ENCODE measurements at regions not wholly inside any gene's neighbourhood (a gene's known extent, or its start where the extent isn't known, plus 50 kb on each side); places are given as distances from the start of the nearest gene placed in this dataset.

DNA sequence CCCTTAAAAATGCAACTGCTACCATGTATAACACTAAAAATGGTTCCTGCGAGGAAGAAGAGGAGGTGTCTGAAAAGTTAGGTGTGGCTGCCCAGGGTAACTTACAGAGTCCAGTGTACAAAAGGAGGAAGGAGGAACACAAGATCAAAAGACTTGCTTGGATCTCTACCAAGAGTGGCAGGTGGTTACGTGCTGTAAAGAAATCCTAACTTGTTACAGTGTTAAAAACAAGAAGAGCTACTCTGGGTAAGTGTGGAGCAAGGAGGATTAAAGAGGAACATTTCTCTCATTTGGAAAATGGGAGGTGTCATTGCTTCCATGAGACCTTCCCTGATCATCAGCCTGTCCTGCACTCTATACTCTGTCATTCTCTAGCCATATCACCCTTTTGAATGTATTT, 242.0 kb downstream of the PTTG2 start:
- Histone ChIP-seq H3K27ac (replicated peaks) (no peak overlapping the region), H3K27me3 (ENCODE audit: insufficient read depth, poor library complexity, severe bottlenecking) (no peaks in the 10 kb centered on the region), H3K4me3 (replicated peaks; ENCODE audit: insufficient read depth, low read length) (no peak overlapping the region)
- no peak for DNase-seq (ENCODE audit: low read depth in 1 of 2, low spot score in 1 of 2)
- TF ChIP-seq SPI1 (IDR thresholded peaks at IDR 0.05; ENCODE audit: borderline replicate concordance, low read depth) (no peak), POLR2AphosphoS5 (IDR thresholded peaks at IDR 0.05; ENCODE audit: low read depth) (no peak), GABPA (IDR thresholded peaks at IDR 0.05; ENCODE audit: low read depth) (no peak)

DNA sequence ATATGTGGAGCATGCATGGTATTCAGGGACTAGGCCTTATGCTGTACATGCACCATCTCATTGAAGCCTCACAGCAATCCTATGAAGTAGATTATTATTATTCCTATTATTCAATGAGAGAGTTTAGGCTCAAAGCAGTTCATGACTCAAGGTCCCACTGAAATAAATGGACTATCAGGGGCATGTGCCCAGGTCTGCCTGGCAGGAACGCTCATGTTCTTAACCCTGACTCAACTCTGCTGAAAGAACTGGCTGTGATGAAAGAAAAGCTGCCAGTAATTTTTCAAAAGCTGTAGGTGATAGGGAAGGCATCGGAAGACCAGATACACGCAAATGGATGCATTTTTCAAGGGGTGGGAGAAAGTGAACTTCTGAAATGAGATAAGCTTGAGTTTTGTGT, 243.4 kb downstream of the PTTG2 start:
- H3K27me3 ChIP-seq (ENCODE audit: insufficient read depth, poor library complexity, severe bottlenecking), result no peaks in the 10 kb centered on the region
- H3K4me3 ChIP-seq (replicated peaks; ENCODE audit: insufficient read depth, low read length), result no peak overlapping the region
- TF ChIP-seq POLR2AphosphoS5 (IDR thresholded peaks at IDR 0.05; ENCODE audit: low read depth) (no peak), GABPA (IDR thresholded peaks at IDR 0.05; ENCODE audit: low read depth) (no peak), SPI1 (IDR thresholded peaks at IDR 0.05; ENCODE audit: borderline replicate concordance, low read depth) (no peak)
- TF ChIP-seq, protein P1, sequence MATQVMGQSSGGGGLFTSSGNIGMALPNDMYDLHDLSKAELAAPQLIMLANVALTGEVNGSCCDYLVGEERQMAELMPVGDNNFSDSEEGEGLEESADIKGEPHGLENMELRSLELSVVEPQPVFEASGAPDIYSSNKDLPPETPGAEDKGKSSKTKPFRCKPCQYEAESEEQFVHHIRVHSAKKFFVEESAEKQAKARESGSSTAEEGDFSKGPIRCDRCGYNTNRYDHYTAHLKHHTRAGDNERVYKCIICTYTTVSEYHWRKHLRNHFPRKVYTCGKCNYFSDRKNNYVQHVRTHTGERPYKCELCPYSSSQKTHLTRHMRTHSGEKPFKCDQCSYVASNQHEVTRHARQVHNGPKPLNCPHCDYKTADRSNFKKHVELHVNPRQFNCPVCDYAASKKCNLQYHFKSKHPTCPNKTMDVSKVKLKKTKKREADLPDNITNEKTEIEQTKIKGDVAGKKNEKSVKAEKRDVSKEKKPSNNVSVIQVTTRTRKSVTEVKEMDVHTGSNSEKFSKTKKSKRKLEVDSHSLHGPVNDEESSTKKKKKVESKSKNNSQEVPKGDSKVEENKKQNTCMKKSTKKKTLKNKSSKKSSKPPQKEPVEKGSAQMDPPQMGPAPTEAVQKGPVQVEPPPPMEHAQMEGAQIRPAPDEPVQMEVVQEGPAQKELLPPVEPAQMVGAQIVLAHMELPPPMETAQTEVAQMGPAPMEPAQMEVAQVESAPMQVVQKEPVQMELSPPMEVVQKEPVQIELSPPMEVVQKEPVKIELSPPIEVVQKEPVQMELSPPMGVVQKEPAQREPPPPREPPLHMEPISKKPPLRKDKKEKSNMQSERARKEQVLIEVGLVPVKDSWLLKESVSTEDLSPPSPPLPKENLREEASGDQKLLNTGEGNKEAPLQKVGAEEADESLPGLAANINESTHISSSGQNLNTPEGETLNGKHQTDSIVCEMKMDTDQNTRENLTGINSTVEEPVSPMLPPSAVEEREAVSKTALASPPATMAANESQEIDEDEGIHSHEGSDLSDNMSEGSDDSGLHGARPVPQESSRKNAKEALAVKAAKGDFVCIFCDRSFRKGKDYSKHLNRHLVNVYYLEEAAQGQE (IDR thresholded peaks at IDR 0.05; ENCODE audit: insufficient replicate concordance, low read depth), result no peak
- TF ChIP-seq, protein P2, sequence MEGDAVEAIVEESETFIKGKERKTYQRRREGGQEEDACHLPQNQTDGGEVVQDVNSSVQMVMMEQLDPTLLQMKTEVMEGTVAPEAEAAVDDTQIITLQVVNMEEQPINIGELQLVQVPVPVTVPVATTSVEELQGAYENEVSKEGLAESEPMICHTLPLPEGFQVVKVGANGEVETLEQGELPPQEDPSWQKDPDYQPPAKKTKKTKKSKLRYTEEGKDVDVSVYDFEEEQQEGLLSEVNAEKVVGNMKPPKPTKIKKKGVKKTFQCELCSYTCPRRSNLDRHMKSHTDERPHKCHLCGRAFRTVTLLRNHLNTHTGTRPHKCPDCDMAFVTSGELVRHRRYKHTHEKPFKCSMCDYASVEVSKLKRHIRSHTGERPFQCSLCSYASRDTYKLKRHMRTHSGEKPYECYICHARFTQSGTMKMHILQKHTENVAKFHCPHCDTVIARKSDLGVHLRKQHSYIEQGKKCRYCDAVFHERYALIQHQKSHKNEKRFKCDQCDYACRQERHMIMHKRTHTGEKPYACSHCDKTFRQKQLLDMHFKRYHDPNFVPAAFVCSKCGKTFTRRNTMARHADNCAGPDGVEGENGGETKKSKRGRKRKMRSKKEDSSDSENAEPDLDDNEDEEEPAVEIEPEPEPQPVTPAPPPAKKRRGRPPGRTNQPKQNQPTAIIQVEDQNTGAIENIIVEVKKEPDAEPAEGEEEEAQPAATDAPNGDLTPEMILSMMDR (IDR thresholded peaks at IDR 0.05; ENCODE audit: insufficient read depth, low read length), result no peak
- DNase-seq (ENCODE audit: low read depth in 1 of 2, low spot score in 1 of 2), result no peak
- H3K27ac ChIP-seq (replicated peaks), result no peak overlapping the region

DNA sequence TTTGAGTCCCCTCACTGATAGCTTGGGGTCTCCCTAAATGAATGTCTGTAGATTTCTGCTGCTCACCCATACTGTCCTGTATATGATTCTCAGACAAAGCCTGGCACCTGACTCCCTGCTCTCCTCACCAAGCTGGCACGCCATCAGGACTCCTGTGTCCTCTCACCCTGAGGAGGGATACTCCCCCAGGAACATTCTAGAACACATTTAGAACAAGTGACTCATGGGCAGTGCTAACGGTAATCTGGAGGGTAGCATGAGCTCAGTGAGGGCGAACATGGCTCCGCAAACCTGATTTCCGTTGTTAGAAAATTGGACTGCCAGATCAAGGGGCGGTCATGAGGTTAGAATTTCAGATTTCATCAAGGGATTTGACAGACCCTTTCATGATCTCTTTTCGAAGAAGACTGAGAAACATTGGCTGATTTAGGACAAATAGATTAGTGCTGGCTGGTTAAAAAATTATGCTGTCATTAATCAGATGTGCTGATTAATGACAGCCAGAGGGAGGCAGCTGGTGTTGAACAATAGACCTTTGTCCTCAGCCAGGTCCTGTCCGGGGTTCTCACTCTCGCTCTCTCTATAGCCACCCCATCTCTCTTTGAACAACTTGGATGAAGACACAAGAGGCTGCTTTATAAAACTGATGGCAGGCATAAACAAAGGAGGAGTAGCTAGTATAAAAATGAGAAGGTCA, 244.3 kb downstream of the PTTG2 start:
- DNase-seq (ENCODE audit: low read depth in 1 of 2, low spot score in 1 of 2), result no peak

DNA sequence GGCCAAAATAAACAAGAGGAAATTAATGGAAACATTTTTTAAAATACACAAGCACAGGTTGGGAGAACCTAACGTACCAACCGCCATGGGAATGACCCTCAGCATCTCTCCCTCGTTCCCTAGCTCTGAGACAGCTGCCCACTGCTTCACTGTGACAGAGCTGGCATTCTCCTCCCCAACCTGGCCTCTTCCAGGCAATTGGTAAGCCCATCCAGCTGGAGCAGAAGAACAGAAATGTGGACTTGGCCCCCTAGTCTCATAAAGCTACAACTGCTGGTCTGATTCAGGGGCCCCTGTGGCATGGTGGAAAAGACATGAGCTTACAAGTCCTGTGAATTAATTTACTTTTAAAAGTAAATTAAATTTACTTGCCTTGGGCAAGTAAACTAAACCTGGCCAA, 245.1 kb downstream of the PTTG2 start:
- TF ChIP-seq GABPA (IDR thresholded peaks at IDR 0.05; ENCODE audit: low read depth), result no peak
- TF ChIP-seq, protein P1 (IDR thresholded peaks at IDR 0.05; ENCODE audit: insufficient replicate concordance, low read depth), result no peak
- TF ChIP-seq SPI1 (IDR thresholded peaks at IDR 0.05; ENCODE audit: borderline replicate concordance, low read depth), result no peak
- TF ChIP-seq POLR2AphosphoS5 (IDR thresholded peaks at IDR 0.05; ENCODE audit: low read depth), result no peak
- TF ChIP-seq, protein P2 (IDR thresholded peaks at IDR 0.05; ENCODE audit: insufficient read depth, low read length), result no peak
- no peak for DNase-seq (ENCODE audit: low read depth in 1 of 2, low spot score in 1 of 2)
- Histone ChIP-seq H3K27me3 (ENCODE audit: insufficient read depth, poor library complexity, severe bottlenecking) (no peaks in the 10 kb centered on the region), H3K4me3 (replicated peaks; ENCODE audit: insufficient read depth, low read length) (no peak overlapping the region), H3K27ac (replicated peaks) (no peak overlapping the region)

More for the DNA sequence above, 244.3 kb downstream of the PTTG2 start:
- no peak overlapping the region for H3K4me3 ChIP-seq (replicated peaks; ENCODE audit: insufficient read depth, low read length)
- no peak overlapping the region for H3K27ac ChIP-seq (replicated peaks)
- no peaks in the 10 kb centered on the region for H3K27me3 ChIP-seq (ENCODE audit: insufficient read depth, poor library complexity, severe bottlenecking)
- TF ChIP-seq, protein P1 (IDR thresholded peaks at IDR 0.05; ENCODE audit: insufficient replicate concordance, low read depth), result no peak

All from HL-60 (cell line).